Activated CD8-positive, alpha-beta memory T cell treated with anti-CD3 and anti-CD28 coated beads for 24 hours (primary cell): ENCODE measurements at regions not wholly inside any gene's neighbourhood (a gene's known extent, or its start where the extent isn't known, plus 50 kb on each side); places are given as distances from the start of the nearest gene placed in this dataset.

Experiments
- DNase-seq: peaks from one replicate; pipeline ENCODE4 v3.0.0-alpha.2; 2020

GRCh38 chr2:88834866-88835265, 143.4 kb downstream of the RPIA start:
- DNase-seq: no peak

GRCh38 chr2:88835726-88836125, 144.3 kb downstream of the RPIA start:
- DNase-seq: no peak

- DNase-seq: no peak
Observed at GRCh38 chr2:88836351-88836750, 144.9 kb downstream of the RPIA start.

GRCh38 chr2:88837511-88838160, 146.2 kb downstream of the RPIA start:
- no peak for DNase-seq

- DNase-seq: no peak
Observed at GRCh38 chr2:88838165-88838635, 146.7 kb downstream of the RPIA start.

- no peak for DNase-seq
Observed at GRCh38 chr2:88841224-88841929, 149.9 kb downstream of the RPIA start.

GRCh38 chr2:88842656-88843460, 151.4 kb downstream of the RPIA start:
- no peak for DNase-seq

GRCh38 chr2:88843651-88844050, 152.2 kb downstream of the RPIA start:
- no peak for DNase-seq

GRCh38 chr2:88844960-88845359, 153.5 kb downstream of the RPIA start:
- DNase-seq: no peak

- no peak for DNase-seq
Observed at GRCh38 chr2:88845772-88846661, 154.5 kb downstream of the RPIA start.

GRCh38 chr2:88852753-88853402, 161.4 kb downstream of the RPIA start:
- DNase-seq: no peak

GRCh38 chr2:88853403-88853790, 161.9 kb downstream of the RPIA start:
- no peak for DNase-seq

GRCh38 chr2:88854528-88854927, 163.1 kb downstream of the RPIA start:
- no peak for DNase-seq

GRCh38 chr2:88855620-88856408, 164.3 kb downstream of the RPIA start:
- no peak for DNase-seq

- DNase-seq: no peak
Observed at GRCh38 chr2:88856409-88857135, 165.1 kb downstream of the RPIA start.

- DNase-seq: no peak
Observed at GRCh38 chr2:88857274-88857741, 165.8 kb downstream of the RPIA start.

- DNase-seq: no peak
Observed at GRCh38 chr2:88857951-88858411, 166.5 kb downstream of the RPIA start.

GRCh38 chr2:88859461-88859860, 168.0 kb downstream of the RPIA start:
- DNase-seq: no peak

GRCh38 chr2:88860421-88861075, 169.1 kb downstream of the RPIA start:
- no peak for DNase-seq
